Gastrocnemius medialis (tissue), 4 donors: ENCODE measurements at regions not wholly inside any gene's neighbourhood (a gene's known extent, or its start where the extent isn't known, plus 50 kb on each side); places are given as distances from the start of the nearest gene placed in this dataset.

Experiments used
- POLR2A ChIP-seq, 2 donors: fragments of 450-650 bp; IDR thresholded peaks; one replicate each; pipeline ENCODE4 v1.6.1; 2017; ENCODE audit warnings: antibody characterized with exemption in 2 of 2, mild to moderate bottlenecking in 2 of 2, moderate library complexity in 2 of 2
- TF ChIP-seq, protein P1 (sequence below), 5 experiments: fragments of 450-650 bp in 3 of 5; fragments of 200-600 bp in 2 of 5; sonication (generic) in 2 of 5; IDR thresholded peaks in 4 of 5; conservative IDR thresholded peaks in 1 of 5; 1 replicate in 4 of 5; 2 replicates in 1 of 5; pipeline ENCODE4 v1.5.1; 2016 to 2019; ENCODE audit warnings: antibody characterized with exemption in 5 of 5, mild to moderate bottlenecking in 3 of 5, moderate library complexity in 3 of 5

DNA sequence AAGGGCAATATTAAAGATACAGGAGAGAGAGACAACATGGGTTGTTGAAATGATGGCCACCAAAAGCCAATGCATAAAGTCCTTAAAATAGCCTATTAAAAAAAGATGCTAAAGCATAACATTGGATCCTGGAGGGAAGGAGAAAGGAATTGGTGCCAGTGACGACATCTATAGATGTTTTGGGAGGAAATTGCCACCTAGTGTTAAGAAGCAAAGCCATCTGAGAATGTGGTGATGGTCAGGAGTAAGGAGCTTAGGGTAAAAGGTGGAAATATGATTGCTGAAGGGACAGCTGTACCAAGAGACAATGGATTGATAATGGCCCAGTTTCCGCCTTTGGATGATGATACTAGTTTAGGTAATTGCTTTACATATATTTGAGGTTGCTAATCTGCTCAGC lies 85.1 kb downstream of the TMEM30B start:
- TF ChIP-seq, protein P1, sequence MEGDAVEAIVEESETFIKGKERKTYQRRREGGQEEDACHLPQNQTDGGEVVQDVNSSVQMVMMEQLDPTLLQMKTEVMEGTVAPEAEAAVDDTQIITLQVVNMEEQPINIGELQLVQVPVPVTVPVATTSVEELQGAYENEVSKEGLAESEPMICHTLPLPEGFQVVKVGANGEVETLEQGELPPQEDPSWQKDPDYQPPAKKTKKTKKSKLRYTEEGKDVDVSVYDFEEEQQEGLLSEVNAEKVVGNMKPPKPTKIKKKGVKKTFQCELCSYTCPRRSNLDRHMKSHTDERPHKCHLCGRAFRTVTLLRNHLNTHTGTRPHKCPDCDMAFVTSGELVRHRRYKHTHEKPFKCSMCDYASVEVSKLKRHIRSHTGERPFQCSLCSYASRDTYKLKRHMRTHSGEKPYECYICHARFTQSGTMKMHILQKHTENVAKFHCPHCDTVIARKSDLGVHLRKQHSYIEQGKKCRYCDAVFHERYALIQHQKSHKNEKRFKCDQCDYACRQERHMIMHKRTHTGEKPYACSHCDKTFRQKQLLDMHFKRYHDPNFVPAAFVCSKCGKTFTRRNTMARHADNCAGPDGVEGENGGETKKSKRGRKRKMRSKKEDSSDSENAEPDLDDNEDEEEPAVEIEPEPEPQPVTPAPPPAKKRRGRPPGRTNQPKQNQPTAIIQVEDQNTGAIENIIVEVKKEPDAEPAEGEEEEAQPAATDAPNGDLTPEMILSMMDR (IDR thresholded peaks at IDR 0.05 in 4 of 5, conservative IDR thresholded peaks at IDR 0.05 in 1 of 5) = no peak
- TF ChIP-seq POLR2A (IDR thresholded peaks at IDR 0.05) = no peak
